Adrenal gland (tissue), 5 donors: ENCODE measurements at regions not wholly inside any gene's neighbourhood (a gene's known extent, or its start where the extent isn't known, plus 50 kb on each side); places are given as distances from the start of the nearest gene placed in this dataset.

Source experiments
- POLR2A ChIP-seq, 2 donors: fragments of 450-650 bp; IDR thresholded peaks; one replicate each; pipeline ENCODE4 v1.6.1; 2017; ENCODE audit warnings: antibody characterized with exemption in 2 of 2, mild to moderate bottlenecking in 2 of 2, moderate library complexity in 1 of 2
- TF ChIP-seq, protein P1 (sequence below), 6 experiments: fragments of 450-650 bp in 4 of 6; fragments of 200-600 bp in 2 of 6; sonication (generic) in 1 of 6; IDR thresholded peaks; 1 replicate in 5 of 6; 2 replicates in 1 of 6; pipeline versions ENCODE4 v1.5.1 to v1.8.0; 2016 to 2021; ENCODE audit warnings: antibody characterized with exemption in 6 of 6, mild to moderate bottlenecking in 2 of 6, moderate library complexity in 1 of 6
- donor health status: DM: no; HTN: no; CAD: no.

DNA sequence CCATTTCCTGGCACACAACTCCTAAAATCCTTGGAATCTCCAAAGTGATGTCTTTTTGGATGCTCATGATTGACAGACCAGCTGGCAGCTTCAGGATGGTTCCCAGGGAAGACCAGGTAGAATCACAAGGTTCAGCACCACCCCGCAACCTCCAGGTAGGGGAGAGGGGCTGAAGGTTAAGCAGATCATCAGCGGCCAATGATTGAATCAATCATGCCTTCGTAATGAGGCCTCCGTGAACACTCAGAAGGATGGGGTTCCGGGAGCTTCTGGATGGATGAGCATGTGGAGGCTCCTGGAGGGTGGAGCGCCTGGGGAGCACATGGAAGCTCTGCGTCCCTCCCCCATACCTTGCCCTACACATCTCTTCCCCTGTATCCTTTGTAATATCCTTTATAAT is 185.9 kb downstream of the SEC14L1 start:
- TF ChIP-seq, protein P1, sequence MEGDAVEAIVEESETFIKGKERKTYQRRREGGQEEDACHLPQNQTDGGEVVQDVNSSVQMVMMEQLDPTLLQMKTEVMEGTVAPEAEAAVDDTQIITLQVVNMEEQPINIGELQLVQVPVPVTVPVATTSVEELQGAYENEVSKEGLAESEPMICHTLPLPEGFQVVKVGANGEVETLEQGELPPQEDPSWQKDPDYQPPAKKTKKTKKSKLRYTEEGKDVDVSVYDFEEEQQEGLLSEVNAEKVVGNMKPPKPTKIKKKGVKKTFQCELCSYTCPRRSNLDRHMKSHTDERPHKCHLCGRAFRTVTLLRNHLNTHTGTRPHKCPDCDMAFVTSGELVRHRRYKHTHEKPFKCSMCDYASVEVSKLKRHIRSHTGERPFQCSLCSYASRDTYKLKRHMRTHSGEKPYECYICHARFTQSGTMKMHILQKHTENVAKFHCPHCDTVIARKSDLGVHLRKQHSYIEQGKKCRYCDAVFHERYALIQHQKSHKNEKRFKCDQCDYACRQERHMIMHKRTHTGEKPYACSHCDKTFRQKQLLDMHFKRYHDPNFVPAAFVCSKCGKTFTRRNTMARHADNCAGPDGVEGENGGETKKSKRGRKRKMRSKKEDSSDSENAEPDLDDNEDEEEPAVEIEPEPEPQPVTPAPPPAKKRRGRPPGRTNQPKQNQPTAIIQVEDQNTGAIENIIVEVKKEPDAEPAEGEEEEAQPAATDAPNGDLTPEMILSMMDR (IDR thresholded peaks at IDR 0.05) = no peak
- no peak for TF ChIP-seq POLR2A (IDR thresholded peaks at IDR 0.05)
